HPDE6-E6E7 (cell line): ENCODE measurements at regions not wholly inside any gene's neighbourhood (a gene's known extent, or its start where the extent isn't known, plus 50 kb on each side); places are given as distances from the start of the nearest gene placed in this dataset.

Experiments
- DNase-seq: peaks from one replicate; pipeline ENCODE4 v3.0.0; 2011; ENCODE audit warnings: missing footprints; ENCODE audit errors: extremely low spot score

DNA sequence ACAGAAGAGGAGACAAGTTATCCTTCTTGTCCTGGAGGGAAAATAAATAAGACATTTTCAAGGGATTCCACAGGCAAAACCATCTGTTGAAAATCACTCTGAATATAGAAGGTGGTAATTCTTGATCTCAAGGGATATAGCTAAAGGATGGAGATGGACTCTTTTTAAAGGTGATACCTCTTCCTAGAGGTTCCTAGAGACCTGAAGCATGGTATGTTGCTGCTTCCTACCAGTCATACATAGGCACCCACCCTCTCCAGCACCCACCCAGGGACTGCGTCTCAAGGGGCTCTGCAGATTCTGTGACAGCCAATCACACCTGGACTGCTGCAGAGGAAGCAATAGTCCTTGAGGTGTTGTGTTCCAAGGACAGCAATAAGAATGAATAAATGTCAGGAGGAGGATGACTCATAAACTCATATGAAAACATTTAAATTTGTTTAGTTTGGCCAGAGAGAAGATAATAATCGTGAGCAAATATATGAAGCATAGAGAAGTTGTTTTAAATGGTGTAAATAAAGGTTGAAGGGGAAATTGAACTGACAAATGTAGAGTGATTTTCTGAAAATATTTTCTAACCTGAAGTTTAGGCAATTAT, 741.6 kb upstream of the CBLB start:
- no peak for DNase-seq

DNA sequence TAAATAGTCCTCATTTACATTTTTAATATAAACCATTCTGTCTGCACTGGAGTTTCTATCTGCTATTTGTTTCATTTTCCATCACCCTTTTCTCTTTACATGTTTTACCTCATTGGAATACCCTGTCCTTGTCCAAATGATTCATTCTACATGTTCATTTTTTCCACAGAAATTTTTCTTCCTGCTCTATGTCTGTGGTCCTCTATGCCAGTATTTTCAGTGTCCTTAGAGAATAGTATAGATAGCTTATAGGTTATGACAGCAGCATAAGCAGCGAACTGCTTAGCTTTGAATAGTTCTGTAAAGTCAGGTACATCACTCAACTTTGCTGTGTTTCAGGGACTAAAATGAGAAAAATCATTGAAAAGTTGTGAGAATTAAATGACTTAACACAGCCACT, 742.3 kb upstream of the CBLB start:
- DNase-seq = no peak

DNA sequence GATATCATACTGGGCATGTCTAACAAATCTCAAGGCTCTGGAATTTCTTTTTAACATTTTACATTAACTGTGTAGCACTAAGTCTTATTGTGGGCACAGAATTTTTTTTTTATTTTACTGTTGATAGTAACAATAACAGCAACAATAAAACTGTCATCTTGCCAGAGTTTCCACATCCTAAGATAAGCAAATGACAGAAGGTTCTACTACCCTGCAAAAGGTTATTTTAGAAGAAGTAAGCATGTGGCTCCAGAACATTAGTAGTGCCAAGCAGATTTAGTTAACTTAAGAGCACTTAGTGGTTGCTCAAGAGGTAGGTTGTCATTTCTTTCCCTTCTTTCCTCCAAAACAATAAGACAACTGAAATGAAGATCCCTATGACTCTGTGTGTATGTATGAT, 743.0 kb upstream of the CBLB start:
- DNase-seq = no peak

DNA sequence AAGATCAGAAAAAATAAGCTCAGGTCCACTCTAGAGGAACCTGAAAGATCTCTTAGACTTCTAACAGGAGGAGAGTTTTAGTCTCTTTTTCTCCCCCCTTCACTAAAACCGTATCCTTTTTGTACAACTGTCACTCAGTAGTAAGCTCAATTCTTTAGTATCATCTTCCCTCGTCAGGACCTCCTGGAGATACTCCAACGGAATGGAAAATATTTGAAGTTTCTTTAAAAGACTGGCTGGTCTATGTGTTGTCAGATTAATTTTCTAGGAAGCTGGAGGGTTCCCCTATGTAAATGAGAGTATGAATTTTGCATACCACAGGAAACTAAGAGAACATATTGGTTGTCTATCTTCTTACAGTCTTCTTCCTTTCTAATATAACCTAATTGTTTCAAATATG, 747.7 kb upstream of the CBLB start:
- no peak for DNase-seq

DNA sequence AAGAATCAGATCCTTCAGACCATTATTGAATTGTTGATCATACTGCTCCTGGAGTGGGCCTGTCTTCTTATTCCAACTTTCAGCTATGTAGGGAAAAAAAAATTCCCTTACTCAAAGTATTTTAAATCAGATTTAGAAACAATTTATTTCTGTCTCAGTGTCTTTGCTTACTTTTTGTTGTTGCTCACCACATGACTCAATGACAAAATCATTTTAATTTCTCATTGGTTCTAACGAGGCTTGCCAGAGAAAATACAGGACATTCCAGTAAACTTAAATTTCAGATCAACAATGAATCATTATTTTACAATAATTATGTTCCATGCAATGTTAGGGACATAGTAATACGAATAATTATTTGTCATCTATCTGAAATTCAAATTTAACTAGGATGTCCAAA, 748.5 kb upstream of the CBLB start:
- no peak for DNase-seq

DNA sequence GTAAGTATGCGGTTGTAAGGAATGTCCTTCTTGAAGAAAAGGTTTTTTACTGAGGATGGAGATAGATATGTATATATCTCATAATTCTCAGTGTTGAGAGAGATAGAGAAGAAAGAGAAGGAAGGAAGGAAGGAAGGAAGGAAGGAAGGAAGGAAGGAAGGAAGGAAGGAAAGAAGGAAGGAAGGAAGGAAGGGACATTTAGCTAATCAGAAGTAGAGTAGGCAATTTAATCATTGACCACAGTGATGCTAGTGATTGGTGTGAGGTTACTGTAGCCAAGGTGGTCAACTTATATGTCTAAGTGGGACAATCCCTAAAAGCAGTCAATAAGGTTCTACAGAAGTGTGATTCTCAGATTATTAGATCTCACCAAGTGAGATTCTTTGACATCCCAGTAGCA, 751.8 kb upstream of the CBLB start:
- DNase-seq = no peak

DNA sequence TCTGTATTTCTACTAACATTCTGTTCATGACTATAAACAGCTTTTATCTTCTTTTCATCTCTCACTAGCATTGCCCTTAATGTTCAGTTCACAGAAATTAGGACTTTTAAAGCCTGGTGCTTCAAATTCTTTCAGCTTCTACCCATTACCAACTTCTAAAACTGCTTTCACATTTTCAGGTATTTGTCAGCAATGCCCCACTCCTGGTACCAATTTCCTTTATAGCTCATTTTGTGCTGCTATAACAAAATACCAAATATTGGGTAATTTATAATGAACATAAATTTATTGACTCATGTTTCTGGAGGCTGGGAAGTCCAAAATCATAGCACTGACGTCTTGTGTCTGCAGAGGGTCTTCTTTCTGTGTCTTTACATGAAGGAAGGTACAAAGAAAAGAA, 753.1 kb upstream of the CCDC54 start:
- DNase-seq = no peak

DNA sequence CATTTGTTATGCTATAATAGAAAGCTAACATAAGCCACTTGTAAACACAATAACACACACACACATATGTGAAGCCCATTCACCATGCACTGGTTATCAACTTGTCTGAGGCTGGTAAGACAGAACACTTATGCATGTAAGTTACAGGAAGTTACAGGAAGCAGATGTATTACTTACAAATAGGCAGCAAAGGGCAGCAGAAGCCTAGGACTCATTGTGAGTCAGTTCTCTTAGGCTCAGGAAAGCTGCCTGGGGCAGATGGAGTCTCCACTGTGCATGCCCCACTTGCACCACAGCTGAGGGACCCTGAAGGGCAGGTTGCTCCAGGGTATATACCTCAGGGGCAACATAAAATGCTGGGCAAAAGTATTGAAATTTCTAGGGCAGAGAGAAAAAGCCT, 748.8 kb upstream of the CCDC54 start:
- peak; percentile 22 for DNase-seq

DNA sequence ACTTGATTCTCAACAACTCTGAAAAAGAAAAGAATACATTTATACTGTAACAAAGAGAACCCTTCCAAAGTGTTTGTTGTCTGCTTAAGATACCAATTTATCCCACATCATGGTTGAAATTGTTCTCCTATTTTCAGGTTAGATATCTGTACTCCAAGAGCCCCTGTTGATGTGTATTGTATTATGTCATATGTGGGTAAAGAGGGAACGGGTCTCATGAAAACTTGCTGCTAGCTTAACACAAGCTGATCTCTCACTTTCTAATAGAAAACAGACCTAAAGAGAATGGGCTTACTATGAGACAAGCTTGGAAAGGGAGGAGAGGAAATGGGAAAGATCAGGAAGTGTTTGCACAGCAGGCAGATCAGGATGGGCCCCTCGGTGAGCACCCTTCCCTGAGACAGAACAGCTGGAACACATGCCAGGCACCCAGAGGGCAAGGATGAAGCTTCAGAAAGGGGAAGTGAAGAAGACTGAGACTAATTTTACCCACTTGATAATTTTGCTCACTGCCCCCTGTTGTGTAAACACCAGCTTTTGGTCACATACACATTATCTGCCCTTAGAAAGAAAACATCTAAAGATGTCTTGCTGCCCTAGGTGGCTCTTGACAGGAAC, 747.9 kb upstream of the CCDC54 start:
- DNase-seq = no peak

DNA sequence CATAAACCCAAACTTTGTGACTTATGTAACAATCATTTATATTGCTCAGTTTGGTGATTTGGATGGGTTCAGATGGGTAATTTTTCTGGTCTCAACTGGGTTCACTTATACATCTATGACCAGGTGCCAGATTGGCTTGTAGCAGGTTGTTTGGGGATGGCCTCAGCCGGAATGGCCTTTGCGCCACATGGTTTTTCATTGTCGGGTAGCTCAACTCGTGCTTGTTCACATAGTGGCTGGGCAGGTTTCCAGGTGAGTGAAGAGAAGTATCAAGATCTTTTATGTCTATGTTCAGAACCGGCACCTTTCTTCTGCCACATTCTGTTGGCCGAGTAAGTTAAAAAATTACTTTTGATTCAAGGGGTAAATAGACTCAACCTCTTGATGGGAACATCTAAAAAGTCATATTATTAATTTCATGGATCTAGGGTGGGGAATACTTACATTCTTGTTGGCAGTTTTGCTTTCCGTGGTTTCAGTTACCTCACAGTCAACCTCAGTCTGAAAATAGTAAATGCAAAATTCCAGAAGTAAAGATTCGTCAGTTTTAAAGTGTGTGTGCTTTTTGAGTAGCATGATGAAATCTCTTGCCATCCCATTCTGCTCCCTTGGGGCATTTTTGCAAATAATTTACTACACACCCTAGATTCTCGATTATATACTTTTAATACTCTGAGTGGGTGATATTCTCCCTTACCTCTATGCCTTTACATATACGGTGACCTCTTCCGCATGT, 745.7 kb upstream of the CCDC54 start:
- no peak for DNase-seq

DNA sequence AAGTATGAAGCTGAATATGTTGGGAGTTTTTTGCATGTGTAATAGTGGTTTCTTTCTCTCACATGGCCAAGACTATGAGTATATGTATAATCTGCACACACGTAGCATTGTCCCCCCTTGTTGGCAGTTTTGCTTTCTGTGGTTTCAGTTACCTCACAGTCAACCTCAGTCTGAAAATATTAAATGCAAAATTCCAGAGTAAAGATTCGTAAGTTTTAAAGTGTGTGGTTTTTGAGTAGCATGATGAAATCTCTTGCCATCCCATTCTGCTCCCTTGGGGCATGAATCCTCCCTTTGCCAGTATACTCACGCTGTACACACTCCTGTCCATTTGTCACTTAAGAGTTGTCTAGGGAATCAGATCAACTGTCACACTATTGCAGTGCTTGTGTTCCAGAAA, 742.0 kb upstream of the CCDC54 start:
- DNase-seq = no peak

DNA sequence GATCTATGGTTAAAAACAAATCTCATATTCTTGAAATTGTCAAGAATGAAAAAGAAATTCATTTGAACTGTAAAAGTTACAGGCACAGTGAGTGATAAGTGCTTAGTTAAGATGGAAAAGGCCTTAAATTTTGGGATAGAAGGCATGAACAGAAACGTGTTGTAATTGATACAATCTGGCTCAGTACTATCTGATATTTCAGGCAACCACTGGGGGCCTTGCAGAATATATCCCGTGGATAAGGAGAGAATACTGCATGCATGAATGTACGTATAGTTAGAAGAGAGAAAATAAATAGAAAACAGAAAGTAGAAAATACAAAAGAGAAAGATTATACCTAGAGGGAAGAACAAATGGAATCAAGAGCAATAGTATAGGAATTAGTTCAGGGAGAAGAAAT, 741.4 kb upstream of the CCDC54 start:
- DNase-seq = no peak

DNA sequence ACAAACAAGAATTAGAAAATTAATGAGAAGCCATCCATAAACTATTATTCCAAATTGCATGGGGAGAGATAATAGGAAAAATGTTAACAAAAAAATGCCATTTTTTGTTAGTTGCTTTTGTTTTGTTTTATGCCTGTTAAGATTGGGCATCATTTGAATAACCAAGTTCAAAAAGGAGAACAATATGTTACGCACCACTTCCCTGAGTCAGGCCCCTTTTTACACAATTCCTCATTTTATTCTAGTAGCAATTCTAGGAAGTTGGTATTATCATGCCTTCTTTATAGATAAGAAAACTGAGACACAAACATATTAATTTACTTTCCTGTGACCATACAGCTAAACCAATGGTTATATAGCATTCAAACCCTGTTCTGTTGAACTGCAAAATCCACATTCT, 736.9 kb upstream of the CCDC54 start:
- no peak for DNase-seq

DNA sequence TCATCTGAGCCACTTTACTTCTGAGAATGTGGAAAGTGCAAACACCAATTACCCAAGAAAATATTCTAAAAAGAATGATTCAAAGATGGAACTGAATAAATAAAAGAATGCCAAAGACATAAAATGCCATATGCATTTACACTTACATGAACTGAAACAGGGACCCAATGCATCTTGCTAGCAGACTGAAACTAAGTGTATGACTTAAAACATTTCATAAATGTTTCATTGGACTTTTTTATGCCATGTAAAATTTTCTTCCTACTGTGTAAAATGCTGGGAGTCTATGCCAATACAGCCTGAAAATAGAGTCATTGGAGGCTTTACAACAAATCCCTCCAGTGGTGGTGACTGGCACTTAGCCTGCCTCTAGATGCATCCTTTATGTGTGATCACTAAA, 735.1 kb upstream of the CCDC54 start:
- DNase-seq = no peak

DNA sequence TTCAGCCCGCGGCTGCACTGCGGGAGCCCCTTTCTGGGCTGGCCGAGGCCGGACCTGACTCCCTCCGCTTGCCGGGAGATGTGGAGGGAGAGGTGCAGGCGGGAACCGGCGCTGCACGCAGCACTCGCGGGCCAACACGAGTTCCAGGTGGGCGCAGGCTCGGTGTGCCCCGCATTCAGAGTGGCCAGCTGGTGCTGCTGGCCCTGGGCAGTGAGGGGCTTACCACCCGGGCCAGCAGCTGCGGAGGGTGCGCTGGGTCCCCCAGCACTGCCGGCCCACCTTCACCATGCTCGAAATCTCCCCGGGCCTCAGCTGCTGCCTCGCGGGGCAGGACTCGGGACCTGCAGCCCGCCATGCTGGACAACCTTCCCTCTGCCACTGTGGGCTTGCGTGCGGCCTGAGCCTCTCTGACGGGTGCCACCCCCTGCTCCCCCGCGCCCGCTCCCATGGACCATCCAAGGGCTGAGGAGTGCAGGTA, 733.5 kb upstream of the CCDC54 start:
- DNase-seq = no peak

DNA sequence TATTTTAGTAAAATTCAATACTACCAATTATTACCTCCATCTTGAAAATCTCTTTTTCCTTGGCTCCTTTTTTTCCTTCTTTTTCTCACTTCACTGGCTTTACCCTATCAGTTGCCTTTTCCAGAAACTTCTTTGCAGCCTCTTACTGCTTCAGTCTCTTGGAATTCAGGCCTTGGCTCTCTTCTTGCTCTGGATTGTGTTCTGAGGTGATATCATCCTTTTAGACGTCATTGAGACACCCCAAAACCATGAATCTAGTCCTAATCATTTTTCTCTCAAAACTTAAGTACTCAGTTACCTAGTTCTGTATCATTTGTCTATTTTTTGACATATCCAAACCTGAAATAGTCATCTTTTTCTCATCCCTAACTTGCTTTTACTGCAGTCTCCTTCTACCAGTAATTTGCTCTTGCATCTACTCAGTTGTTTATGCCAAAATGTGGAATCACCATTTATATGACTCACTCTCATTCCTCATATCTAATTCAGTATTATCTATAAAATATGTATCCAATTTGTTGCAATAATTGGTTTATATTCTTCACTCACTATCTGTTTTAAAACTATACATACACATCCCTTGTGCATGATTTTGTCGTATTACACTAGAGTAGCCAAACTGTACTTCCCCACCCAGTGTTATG, 703.2 kb upstream of the CCDC54 start:
- DNase-seq = no peak

DNA sequence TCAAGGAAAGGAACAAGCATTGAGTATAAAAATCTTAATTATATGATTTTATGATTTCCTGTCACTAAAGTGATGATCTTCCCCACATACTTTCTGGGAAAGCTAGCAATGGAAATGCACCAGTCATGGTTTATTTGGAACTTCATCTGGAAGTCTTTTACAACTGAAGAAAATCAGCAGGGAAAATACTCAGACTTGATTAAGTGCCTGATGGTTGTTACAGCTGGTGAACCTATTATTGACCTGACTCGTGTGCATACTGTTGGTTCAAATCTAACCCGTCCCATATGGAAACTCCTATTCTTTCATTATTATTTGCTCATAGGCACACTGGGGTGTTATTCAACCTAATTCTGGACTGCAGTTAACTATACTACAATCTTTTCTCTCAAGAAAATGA, 701.8 kb upstream of the CCDC54 start:
- no peak for DNase-seq

DNA sequence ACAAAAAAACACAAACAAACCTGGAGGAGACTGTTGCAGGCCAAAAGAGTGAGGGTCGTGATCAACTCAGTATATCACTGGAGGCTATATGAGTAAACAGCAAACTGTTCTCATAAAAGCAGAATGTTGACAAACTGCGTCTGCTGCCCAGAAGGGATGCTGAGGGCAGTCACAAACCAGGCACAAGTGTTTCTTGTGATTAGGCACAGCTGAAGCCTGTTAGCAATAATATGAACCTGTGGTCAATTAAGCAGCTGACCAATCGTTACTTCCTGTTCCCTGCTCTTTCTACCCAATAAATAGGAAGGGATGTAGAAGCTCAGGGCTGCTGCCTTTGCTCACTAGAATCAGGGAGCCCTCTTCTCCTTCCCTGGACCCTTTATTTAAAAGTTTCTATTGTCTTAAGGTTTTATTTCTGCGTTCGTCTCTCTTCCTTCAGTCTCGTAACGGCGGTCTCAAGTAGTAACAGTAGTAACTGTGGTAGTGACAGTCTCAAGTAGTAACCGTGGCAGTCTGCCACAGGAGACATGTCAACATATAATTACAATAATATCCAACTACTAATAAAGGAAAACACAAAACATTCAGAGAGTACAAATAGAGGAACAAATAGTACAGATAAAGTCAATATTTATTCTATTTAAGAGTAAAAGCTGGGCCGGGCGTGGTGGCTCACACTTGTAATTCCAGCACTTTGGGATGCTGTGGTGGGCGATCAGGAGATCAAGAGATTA, 698.4 kb upstream of the CCDC54 start:
- DNase-seq = no peak

DNA sequence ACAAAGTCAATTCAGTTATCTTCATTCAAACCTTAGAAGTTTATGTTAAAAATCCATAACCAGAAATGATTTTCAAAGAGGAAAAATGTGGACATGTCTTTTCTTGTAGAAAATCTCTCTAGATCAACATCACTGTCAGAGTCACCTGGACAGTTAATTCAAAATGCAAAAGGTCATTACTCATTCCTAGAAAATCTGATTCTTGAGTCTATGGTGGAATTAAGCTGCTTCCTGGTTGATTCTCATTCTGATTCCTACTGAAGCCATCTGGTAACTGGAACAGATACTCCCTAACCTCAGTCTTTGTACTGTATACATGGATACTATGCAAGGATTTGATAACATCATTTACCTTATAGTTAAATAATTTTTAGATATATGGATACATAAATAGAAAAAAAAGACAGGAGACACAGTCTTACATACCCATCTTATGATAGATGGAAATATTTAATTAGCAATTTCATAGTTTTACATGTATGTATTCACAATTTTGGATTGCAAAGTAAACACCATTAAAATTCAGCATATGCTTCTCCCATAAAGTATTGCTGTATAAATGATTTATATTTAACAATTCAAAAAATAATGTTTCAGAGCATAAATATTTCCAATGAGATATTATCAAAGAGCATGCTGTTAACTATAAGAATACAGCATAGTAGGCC, 693.2 kb upstream of the CCDC54 start:
- DNase-seq = peak; percentile 49

DNA sequence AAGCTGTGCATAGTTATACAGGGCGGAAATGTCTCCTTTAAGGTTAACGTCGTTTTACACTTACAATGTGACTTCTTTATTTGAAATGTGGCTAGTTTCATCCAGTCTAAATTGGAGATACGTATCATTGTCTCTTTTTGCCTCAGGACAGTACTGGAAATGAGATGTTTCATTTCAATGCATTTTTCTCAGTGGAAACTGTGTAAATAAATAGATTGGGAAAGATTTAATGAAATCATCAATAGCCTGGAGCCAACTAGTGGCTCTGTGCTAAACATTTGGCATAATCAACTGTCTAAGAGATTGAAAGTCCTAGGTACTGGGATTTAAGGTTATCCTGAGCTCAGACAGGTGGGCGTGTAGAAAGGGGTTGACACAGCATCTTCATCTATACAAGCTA, 691.5 kb upstream of the CCDC54 start:
- DNase-seq = no peak

DNA sequence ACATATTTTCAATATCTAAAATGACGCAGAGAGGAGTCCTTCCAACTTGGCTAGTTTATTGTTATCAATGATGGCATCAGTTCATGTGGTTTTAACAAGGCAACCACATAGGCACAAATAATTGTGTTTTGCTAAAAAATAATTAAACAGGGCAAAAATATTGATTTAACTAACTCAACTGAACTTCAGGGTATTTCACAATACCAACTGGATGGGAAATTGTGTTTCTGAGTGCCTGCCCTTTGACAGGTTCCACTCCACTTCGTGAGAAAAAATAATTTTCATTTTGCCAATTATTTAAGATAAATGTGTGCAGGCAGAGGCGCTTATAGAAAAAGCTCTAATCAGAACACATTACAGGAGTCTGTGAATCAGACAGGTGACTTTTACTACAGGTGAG, 689.3 kb upstream of the CCDC54 start:
- no peak for DNase-seq

DNA sequence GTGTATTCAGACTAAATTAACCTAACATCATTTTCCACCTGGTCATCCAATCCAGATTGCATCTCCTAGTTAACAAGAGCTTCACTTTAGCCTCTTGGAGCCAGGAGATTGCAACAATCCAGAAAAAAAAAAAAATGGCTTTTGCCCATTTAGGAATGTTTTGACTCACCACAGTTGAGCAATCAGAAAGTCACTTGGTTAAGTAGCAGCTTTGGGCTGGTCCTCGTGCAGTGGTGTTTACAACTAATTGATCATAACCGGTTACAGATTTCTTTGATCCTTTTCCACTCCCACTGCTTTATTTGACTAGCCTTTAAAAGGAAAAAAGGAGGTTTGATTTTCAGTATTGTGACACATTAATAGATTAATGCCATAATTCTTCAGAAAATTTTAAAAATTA, 688.8 kb upstream of the CCDC54 start:
- peak; percentile 41 for DNase-seq
